DOHH2 (cell line): ENCODE measurements at regions not wholly inside any gene's neighbourhood (a gene's known extent, or its start where the extent isn't known, plus 50 kb on each side); places are given as distances from the start of the nearest gene placed in this dataset.
"Not testable (repeated sequence)": the region's sequence is repeated elsewhere in the genome, so short reads cannot be mapped to it uniquely, and the experiment has no call there.

Source experiments
- H3F3A ChIP-seq: fragments of 200-600 bp; sonication (generic), shearing (Covaris generic); 2 replicates; pipeline ENCODE4 v1.6.0; 2016; ENCODE audit warnings: antibody characterized with exemption, mild to moderate bottlenecking; ENCODE audit not compliant: control insufficient read depth, insufficient read depth
- H3K27ac ChIP-seq: fragments of 200-600 bp; sonication (generic); 2 replicates; pipeline ENCODE4 v1.5.1; 2014; ENCODE audit warnings: low read depth, mild to moderate bottlenecking, low read length, moderate library complexity
- H3K27me3 ChIP-seq: fragments of 200-600 bp; sonication (generic); 2 replicates; pipeline ENCODE4 v1.6.1; 2014; ENCODE audit warnings: mild to moderate bottlenecking, low read length, mixed read lengths; ENCODE audit not compliant: control insufficient read depth
- H3K36me3 ChIP-seq: fragments of 200-600 bp; sonication (generic); 2 replicates; pipeline ENCODE4 v1.6.1; 2014; ENCODE audit warnings: mild to moderate bottlenecking, low read length, moderate library complexity, mixed read lengths; ENCODE audit not compliant: control insufficient read depth
- H3K4me1 ChIP-seq: fragments of 200-600 bp; sonication (generic); 2 replicates; pipeline ENCODE4 v1.6.1; 2014; ENCODE audit warnings: mild to moderate bottlenecking, low read length, mixed read lengths; ENCODE audit not compliant: control insufficient read depth
- H3K4me2 ChIP-seq: fragments of 200-600 bp; sonication (generic); 2 replicates; pipeline ENCODE4 v1.6.0; 2014; ENCODE audit warnings: mild to moderate bottlenecking, low read length, moderate library complexity
- H3K4me3 ChIP-seq: fragments of 200-600 bp; sonication (generic); 2 replicates; pipeline ENCODE4 v1.5.1; 2014; ENCODE audit warnings: mild to moderate bottlenecking, low read length, mixed read lengths
- H3K79me2 ChIP-seq: fragments of 200-600 bp; sonication (generic); 2 replicates; pipeline ENCODE4 v1.6.1; 2014; ENCODE audit warnings: mild to moderate bottlenecking, low read length, mixed read lengths; ENCODE audit not compliant: control insufficient read depth
- H3K9me2 ChIP-seq: fragments of 200-600 bp; sonication (generic); replicated peaks from 2 replicates; pipeline ENCODE4 v1.6.1; 2014; ENCODE audit warnings: mild to moderate bottlenecking, low read length, mixed read lengths; ENCODE audit not compliant: control insufficient read depth
- H3K9me3 ChIP-seq: fragments of 200-600 bp; sonication (generic); 2 replicates; pipeline ENCODE4 v1.6.1; 2014; ENCODE audit warnings: antibody characterized with exemption, low read length, mixed read lengths; ENCODE audit not compliant: control insufficient read depth, insufficient read depth
- H4K20me1 ChIP-seq: fragments of 200-600 bp; sonication (generic); 2 replicates; pipeline ENCODE4 v1.6.0; 2014; ENCODE audit warnings: low read depth, mild to moderate bottlenecking, antibody characterized with exemption, low read length, moderate library complexity; ENCODE audit not compliant: control insufficient read depth, insufficient read depth
- CTCF ChIP-seq: fragments of 200-600 bp; sonication (generic); IDR thresholded peaks from one replicate; pipeline ENCODE4 v1.5.1; 2014; ENCODE audit warnings: antibody characterized with exemption, mild to moderate bottlenecking, low read depth, low read length; ENCODE audit not compliant: poor library complexity, severe bottlenecking
- EZH2phosphoT487 ChIP-seq: fragments of 200-600 bp; sonication (generic); IDR thresholded peaks from 2 replicates; pipeline ENCODE4 v1.6.1; 2017; ENCODE audit warnings: borderline replicate concordance, mild to moderate bottlenecking, antibody characterized with exemption, low read length, moderate library complexity, mixed read lengths

- H3K4me1 ChIP-seq: no peaks in the 10 kb centered on the region
Observed at GRCh38 chr5:16372493-16372892, 93.1 kb downstream of the ZNF622 start.

GRCh38 chr5:16366491-16366890 is 99.1 kb downstream of the ZNF622 start:
- Histone ChIP-seq H3K4me3 (no peak overlapping the region), H3K36me3 (no peaks in the 10 kb centered on the region), H3K9me3 (no peaks in the 10 kb centered on the region), H3K4me2 (no peak overlapping the region), H3K9me2 (no peaks in the 10 kb centered on the region), H3K4me1 (no peaks in the 10 kb centered on the region), H3K79me2 (no peaks in the 10 kb centered on the region), H3F3A (no peaks in the 10 kb centered on the region), H3K27ac (no peak overlapping the region), H3K27me3 (no peaks in the 10 kb centered on the region), H4K20me1 (no peaks in the 10 kb centered on the region)
- TF ChIP-seq CTCF (no peak), EZH2phosphoT487 (no peak)

More at GRCh38 chr5:16372493-16372892, 93.1 kb downstream of the ZNF622 start:
- Histone ChIP-seq H3K9me2 (no peaks in the 10 kb centered on the region), H3K9me3 (no peaks in the 10 kb centered on the region), H3K27me3 (no peaks in the 10 kb centered on the region), H4K20me1 (no peaks in the 10 kb centered on the region), H3F3A (no peaks in the 10 kb centered on the region), H3K79me2 (no peaks in the 10 kb centered on the region), H3K36me3 (no peaks in the 10 kb centered on the region), H3K4me3 (no peak overlapping the region), H3K4me2 (no peak overlapping the region), H3K27ac (no peak overlapping the region)
- no peak for TF ChIP-seq CTCF
- no peak for TF ChIP-seq EZH2phosphoT487

GRCh38 chr5:16364910-16365309 is 100.7 kb downstream of the ZNF622 start:
- Histone ChIP-seq H3F3A (no peaks in the 10 kb centered on the region), H4K20me1 (no peaks in the 10 kb centered on the region), H3K9me3 (no peaks in the 10 kb centered on the region), H3K79me2 (no peaks in the 10 kb centered on the region), H3K4me1 (no peaks in the 10 kb centered on the region), H3K9me2 (no peaks in the 10 kb centered on the region), H3K4me3 (no peak overlapping the region), H3K36me3 (no peaks in the 10 kb centered on the region), H3K4me2 (no peak overlapping the region), H3K27me3 (no peaks in the 10 kb centered on the region), H3K27ac (no peak overlapping the region)
- TF ChIP-seq CTCF (no peak), EZH2phosphoT487 (no peak)

GRCh38 chr5:16353439-16353838 is 112.2 kb downstream of the ZNF622 start:
- Histone ChIP-seq H3K4me1 (peaks cover 32% of the 10 kb centered on the region), H3K4me2 (peak overlapping the region; percentile 56), H3K27ac (peak overlapping the region; percentile 64), H3K9me3 (peaks cover 14% of the 10 kb centered on the region), H3K4me3 (peak overlapping the region; percentile 50)
- H3K9me2 ChIP-seq, H4K20me1 ChIP-seq, H3F3A ChIP-seq, H3K36me3 ChIP-seq, H3K27me3 ChIP-seq, H3K79me2 ChIP-seq: not testable (repeated sequence)
